Esophagus (tissue), 2 donors: ENCODE measurements at regions not wholly inside any gene's neighbourhood (a gene's known extent, or its start where the extent isn't known, plus 50 kb on each side); places are given as distances from the start of the nearest gene placed in this dataset.

Experiments
- H3K27ac ChIP-seq, 2 donors: one replicate each; pipeline ENCODE4 v1.5.1; 2013; ENCODE audit warnings: low read depth in 2 of 2, mild to moderate bottlenecking in 2 of 2, inconsistent platforms in 1 of 2, low read length in 1 of 2, moderate library complexity in 1 of 2
- H3K27me3 ChIP-seq, 2 donors: one replicate each; pipeline ENCODE4 v1.6.1; 2013; ENCODE audit warnings: low read length in 2 of 2, control low read depth in 1 of 2, mild to moderate bottlenecking in 1 of 2; ENCODE audit not compliant: insufficient read depth in 2 of 2, control insufficient read depth in 1 of 2
- H3K36me3 ChIP-seq, 2 donors: one replicate each; pipeline ENCODE4 v1.6.1; 2013; ENCODE audit warnings: low read length in 1 of 2; ENCODE audit not compliant: control insufficient read depth in 2 of 2, insufficient read depth in 2 of 2
- H3K4me1 ChIP-seq, 2 donors: one replicate each; pipeline ENCODE4 v1.6.1; 2013; ENCODE audit warnings: low read length in 1 of 2; ENCODE audit not compliant: control insufficient read depth in 2 of 2, insufficient read depth in 2 of 2
- H3K4me3 ChIP-seq, 2 donors: one replicate each; pipeline ENCODE4 v1.5.1; 2013; ENCODE audit warnings: low read length in 2 of 2, mild to moderate bottlenecking in 2 of 2, low read depth in 1 of 2, moderate library complexity in 1 of 2
- H3K9me3 ChIP-seq, 2 donors: one replicate each; pipeline ENCODE4 v1.6.1; 2013; ENCODE audit warnings: mild to moderate bottlenecking in 2 of 2, low read depth in 1 of 2, low read length in 1 of 2, moderate library complexity in 1 of 2; ENCODE audit not compliant: control insufficient read depth in 2 of 2, insufficient read depth in 1 of 2
- WGBS, 2 donors: extraction: QIAGEN DNeasy Blood & Tissue Kit; methylation state at CpG; one replicate each; pipeline ENCODE4 v1.1.7; 2013; 5-methylcytosine and 5-hydroxymethylcytosine counted together
- donor health status: healthy with polysubstance abuse.
- donor health status: Bipolar disorder and iron deficiency.

GRCh38 chr14:99041820-99042174 is 230.2 kb downstream of the BCL11B start:
- H3K4me3 ChIP-seq: no peak overlapping the region
- peaks cover 0 to 2% of the 10 kb centered on the region in 2 donors for H3K4me1 ChIP-seq
- no peaks in the 10 kb centered on the region for H3K36me3 ChIP-seq
- no peaks in the 10 kb centered on the region for H3K27me3 ChIP-seq
- 82 to 95% methylated on average over 5 of the region's 5 CpGs for WGBS, 2 donors
- no peak overlapping the region for H3K27ac ChIP-seq
- H3K9me3 ChIP-seq: no peaks in the 10 kb centered on the region

DNA sequence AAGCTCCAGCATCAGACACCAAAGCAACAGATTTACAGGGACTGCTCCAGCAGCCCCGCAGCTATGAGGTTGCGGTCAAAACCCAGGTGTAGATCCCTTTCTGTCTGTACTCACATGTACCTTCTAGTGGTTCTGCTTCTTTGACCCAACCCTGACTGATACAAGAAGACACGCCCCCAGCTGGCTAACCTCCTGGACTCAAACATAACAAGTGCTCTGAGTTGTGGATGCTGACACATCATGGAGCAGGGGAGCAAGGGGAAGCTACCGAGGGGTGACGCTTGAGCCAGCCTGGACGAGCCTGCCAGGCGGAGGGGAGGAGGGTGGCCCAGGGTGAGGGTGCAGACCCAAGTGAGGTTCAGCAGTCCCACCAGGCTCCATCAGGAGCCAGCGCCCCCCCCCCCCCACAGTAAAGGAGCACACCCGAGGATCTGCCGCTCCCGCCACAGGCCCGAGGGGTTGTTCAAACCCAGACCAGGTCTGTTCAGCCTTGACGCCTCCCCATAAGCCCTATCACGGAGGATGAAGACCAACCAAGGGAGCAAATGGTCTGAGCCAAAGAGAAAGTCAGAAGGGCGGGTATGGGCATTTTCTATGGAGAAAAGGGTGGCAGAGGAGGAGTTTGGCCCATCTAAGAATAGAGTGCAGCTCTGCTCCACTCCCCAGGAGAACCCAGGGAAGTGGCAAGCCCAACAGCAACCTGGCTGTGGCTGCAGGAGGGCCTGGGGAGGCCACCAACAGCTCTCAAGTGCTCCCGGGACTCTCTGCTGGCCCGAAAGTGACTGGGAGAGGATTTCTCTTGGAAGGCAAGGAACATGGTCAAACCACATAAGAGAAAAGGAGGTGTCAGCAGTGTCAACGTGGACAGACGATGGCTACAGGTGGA is 229.4 kb downstream of the BCL11B start:
- no peaks in the 10 kb centered on the region for H3K36me3 ChIP-seq
- no peaks in the 10 kb centered on the region for H3K27me3 ChIP-seq
- H3K9me3 ChIP-seq: no peaks in the 10 kb centered on the region
- 85 to 88% methylated on average over 19 of the region's 19 CpGs for WGBS, 2 donors
- H3K27ac ChIP-seq: no peak overlapping the region
- H3K4me1 ChIP-seq: peaks cover 0 to 2% of the 10 kb centered on the region in 2 donors
- no peak overlapping the region for H3K4me3 ChIP-seq

DNA sequence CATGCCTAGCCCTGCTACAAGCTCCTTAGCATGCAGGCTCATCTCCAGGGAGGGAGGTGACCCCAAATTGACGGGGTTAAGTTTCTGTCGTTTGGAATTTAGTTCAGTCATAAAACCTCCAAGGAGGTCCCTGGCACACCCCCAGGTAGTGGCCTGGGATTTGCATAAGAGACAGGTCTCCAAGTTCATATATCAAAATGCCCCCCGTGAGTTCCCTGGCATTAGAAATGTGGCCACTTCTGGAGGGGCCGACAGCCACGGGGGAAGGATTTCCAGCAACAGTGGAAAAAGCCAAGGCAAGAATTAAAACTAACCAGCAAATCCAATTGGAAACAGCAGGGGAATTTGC is 228.8 kb downstream of the BCL11B start:
- 50 to 58% methylated on average over 5 of the region's 5 CpGs for WGBS, 2 donors
- Histone ChIP-seq H3K27ac (no peak overlapping the region), H3K27me3 (no peaks in the 10 kb centered on the region), H3K4me3 (no peak overlapping the region), H3K9me3 (no peaks in the 10 kb centered on the region), H3K4me1 (peaks cover 0 to 2% of the 10 kb centered on the region in 2 donors), H3K36me3 (no peaks in the 10 kb centered on the region)

DNA sequence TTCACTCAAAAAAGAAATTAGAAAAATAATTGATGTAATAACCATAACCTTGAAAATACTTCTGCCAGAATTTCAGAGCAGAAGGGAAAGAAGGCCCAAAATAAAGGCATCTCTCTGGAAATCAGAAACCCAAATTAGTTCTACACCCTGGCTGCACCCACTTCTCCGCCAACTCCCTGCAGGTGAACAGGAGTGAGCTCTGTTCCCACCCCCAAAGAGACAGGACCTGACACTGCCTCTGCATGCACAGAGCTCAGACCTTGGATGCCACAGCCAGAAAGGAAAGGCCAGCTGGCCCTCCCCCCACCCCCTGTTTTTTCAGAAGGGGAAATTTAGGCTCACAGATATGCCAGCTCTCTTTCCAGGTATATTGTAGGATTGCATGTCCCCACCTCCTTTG is 228.2 kb downstream of the BCL11B start:
- Histone ChIP-seq H3K36me3 (no peaks in the 10 kb centered on the region), H3K27ac (no peak overlapping the region), H3K4me3 (no peak overlapping the region), H3K4me1 (peaks cover 0 to 2% of the 10 kb centered on the region in 2 donors), H3K27me3 (no peaks in the 10 kb centered on the region), H3K9me3 (no peaks in the 10 kb centered on the region)
- 69 to 79% methylated on average over 1 of the region's 1 CpG for WGBS, 2 donors

DNA sequence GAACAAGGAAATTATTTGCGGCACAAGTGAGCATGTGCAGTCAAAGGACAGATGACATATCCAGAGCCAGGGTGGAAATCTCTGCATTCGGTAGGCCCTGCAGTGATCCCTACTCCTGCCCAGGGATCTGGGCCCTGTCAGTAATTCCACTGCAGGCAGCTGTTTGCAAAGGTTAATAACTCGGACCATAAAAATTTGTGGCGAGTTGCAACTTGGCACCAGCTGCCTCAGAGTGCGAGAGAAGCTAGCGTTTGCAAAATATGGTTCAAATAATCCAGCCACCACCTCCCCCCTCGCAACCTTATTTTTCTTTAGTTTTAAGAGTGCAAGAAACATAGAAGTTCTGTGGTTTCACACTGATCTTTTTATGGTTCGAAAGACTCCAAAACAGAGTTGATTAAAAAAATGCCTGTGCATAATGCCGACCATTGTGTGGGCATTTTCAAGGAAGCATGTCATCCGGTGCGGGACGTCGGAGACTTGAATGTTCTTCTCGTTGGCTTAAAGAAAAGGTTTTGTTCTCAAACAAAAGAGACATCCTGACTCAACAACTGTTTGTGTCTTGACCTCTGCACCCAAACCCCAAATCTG is 224.5 kb downstream of the BCL11B start:
- Histone ChIP-seq H3K9me3 (no peaks in the 10 kb centered on the region), H3K27ac (no peak overlapping the region), H3K4me3 (no peak overlapping the region), H3K36me3 (no peaks in the 10 kb centered on the region), H3K27me3 (no peaks in the 10 kb centered on the region), H3K4me1 (no peaks in the 10 kb centered on the region)
- WGBS, 2 donors: 80 to 82% methylated on average over 14 of the region's 14 CpGs

DNA sequence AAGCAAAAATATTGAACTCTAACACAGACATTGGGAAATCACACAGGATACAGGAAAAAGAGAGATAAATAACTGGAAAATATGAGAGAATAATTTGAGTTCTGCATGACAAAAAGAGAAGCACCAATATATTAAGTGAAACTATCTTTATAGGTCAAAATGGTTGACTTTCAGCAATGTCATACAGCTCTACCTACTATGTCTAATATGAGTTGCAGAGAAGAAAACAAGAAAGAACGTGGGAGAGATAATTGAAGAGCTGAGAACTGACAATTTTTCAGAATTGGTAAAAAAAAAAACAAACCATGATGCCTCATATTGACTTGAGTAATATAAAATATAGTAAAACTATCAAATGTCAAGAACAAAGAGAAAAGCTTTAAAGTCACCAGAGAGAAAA is 221.7 kb downstream of the BCL11B start:
- H3K4me1 ChIP-seq: no peaks in the 10 kb centered on the region
- WGBS, 2 donors: 66 to 79% methylated on average over 1 of the region's 1 CpG

GRCh38 chr14:99052467-99052866 is 219.5 kb downstream of the BCL11B start:
- WGBS, 2 donors: 87 to 88% methylated on average over 2 of the region's 2 CpGs
- Histone ChIP-seq H3K27me3 (no peaks in the 10 kb centered on the region), H3K9me3 (no peaks in the 10 kb centered on the region), H3K4me1 (no peaks in the 10 kb centered on the region), H3K27ac (no peak overlapping the region), H3K4me3 (no peak overlapping the region), H3K36me3 (no peaks in the 10 kb centered on the region)

More for the DNA sequence above, 221.7 kb downstream of the BCL11B start:
- Histone ChIP-seq H3K4me3 (no peak overlapping the region), H3K9me3 (no peaks in the 10 kb centered on the region), H3K27me3 (no peaks in the 10 kb centered on the region), H3K36me3 (no peaks in the 10 kb centered on the region), H3K27ac (no peak overlapping the region)

DNA sequence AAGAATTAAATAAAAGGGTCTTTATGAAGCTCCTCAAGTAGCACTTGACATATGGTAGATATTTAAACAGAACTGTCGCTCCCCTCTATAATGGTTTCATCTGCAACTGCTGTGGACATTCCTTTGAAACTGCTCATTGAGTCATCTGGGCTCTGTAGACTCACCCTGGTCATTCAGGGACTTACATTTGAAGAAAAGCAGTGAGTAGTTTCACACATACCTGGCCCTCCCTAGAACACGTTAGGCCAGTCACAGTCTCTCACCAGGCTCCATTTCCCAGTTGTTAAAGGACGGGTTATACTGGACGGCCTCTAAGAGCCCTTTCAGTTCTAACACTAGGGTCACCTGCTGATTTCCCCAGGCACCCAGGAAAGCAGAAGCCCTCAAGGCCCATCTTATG is 217.0 kb downstream of the BCL11B start:
- Histone ChIP-seq H3K9me3 (no peaks in the 10 kb centered on the region), H3K4me3 (no peak overlapping the region), H3K27me3 (no peaks in the 10 kb centered on the region), H3K27ac (peak overlapping the region; percentile 18 to 52), H3K36me3 (no peaks in the 10 kb centered on the region), H3K4me1 (no peaks in the 10 kb centered on the region)
- 60 to 68% methylated on average over 4 of the region's 4 CpGs for WGBS, 2 donors

DNA sequence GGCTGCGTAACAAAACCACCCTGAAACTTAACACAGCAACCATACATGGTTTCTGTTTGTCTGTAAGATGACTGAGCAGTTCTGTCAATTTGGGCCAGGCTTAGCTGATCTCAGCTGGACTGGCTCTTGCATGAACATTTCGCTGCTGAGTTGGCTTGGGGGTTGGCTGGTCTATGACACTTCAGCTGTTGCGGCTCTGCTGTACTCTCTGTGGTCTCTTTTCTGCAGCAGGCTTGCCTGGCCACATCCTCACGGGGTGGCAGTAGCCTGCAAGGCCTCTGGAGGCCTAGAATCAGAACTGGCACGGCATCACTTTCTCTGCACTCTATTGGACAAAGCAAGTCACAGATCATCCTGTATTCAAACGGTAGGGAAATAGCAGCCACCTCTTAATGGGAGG is 216.2 kb downstream of the BCL11B start:
- no peaks in the 10 kb centered on the region for H3K4me1 ChIP-seq
- 78 to 80% methylated on average over 6 of the region's 6 CpGs for WGBS, 2 donors
- no peak overlapping the region for H3K4me3 ChIP-seq
- H3K9me3 ChIP-seq: no peaks in the 10 kb centered on the region
- H3K27me3 ChIP-seq: no peaks in the 10 kb centered on the region
- no peaks in the 10 kb centered on the region for H3K36me3 ChIP-seq
- H3K27ac ChIP-seq: peak overlapping the region in 1 of 2 donors; percentile 7

GRCh38 chr14:99057576-99058083 is 214.4 kb downstream of the BCL11B start:
- Histone ChIP-seq H3K4me1 (no peaks in the 10 kb centered on the region), H3K27me3 (no peaks in the 10 kb centered on the region), H3K36me3 (no peaks in the 10 kb centered on the region), H3K9me3 (no peaks in the 10 kb centered on the region), H3K4me3 (no peak overlapping the region), H3K27ac (no peak overlapping the region)
- WGBS, 2 donors: 80 to 89% methylated on average over 5 of the region's 5 CpGs
